ENCODE measurements at regions not wholly inside any gene's neighbourhood (a gene's known extent, or its start where the extent isn't known, plus 50 kb on each side); places are given as distances from the start of the nearest gene placed in this dataset.

- Histone ChIP-seq H3K36me3 (ENCODE audit: control insufficient read depth in 3 of 3, insufficient read depth in 3 of 3, low read length in 3 of 3) (no peaks in the 10 kb centered on the region), H3K4me3 (ENCODE audit: low read length in 3 of 3) (no peak overlapping the region), H3K27me3 (ENCODE audit: control insufficient read depth in 3 of 3, insufficient read depth in 3 of 3, low read length in 3 of 3) (no peaks in the 10 kb centered on the region), H3K4me1 (ENCODE audit: control insufficient read depth in 3 of 3, insufficient read depth in 3 of 3, low read length in 3 of 3) (peaks cover 0 to 2% (median 0%) of the 10 kb centered on the region in 3 donors), H3K9me3 (ENCODE audit: control insufficient read depth in 3 of 3, low read length in 3 of 3) (peaks cover 0 to 3% (median 0%) of the 10 kb centered on the region in 3 donors), H3K27ac (ENCODE audit: low read depth, low read length) (no peak overlapping the region), H3K9ac (ENCODE audit: low read depth in 1 of 3, low read length in 3 of 3) (no peak overlapping the region)
These were observed 509.2 kb downstream of the ZNF608 start for GRCh38 chr5:124237206-124237695.

GRCh38 chr5:124236361-124237205 lies 509.9 kb downstream of the ZNF608 start:
- Histone ChIP-seq H3K4me1 (ENCODE audit: control insufficient read depth in 3 of 3, insufficient read depth in 3 of 3, low read length in 3 of 3) (peaks cover 0 to 2% (median 0%) of the 10 kb centered on the region in 3 donors), H3K9me3 (ENCODE audit: control insufficient read depth in 3 of 3, low read length in 3 of 3) (peaks cover 0 to 3% (median 0%) of the 10 kb centered on the region in 3 donors), H3K27me3 (ENCODE audit: control insufficient read depth in 3 of 3, insufficient read depth in 3 of 3, low read length in 3 of 3) (no peaks in the 10 kb centered on the region), H3K36me3 (ENCODE audit: control insufficient read depth in 3 of 3, insufficient read depth in 3 of 3, low read length in 3 of 3) (no peaks in the 10 kb centered on the region), H3K27ac (ENCODE audit: low read depth, low read length) (no peak overlapping the region), H3K9ac (ENCODE audit: low read depth in 1 of 3, low read length in 3 of 3) (no peak overlapping the region), H3K4me3 (ENCODE audit: low read length in 3 of 3) (no peak overlapping the region)

GRCh38 chr5:124235576-124235975 lies 510.9 kb downstream of the ZNF608 start:
- no peaks in the 10 kb centered on the region for H3K36me3 ChIP-seq (ENCODE audit: control insufficient read depth in 3 of 3, insufficient read depth in 3 of 3, low read length in 3 of 3)
- H3K9ac ChIP-seq (ENCODE audit: low read depth in 1 of 3, low read length in 3 of 3): no peak overlapping the region
- no peak overlapping the region for H3K4me3 ChIP-seq (ENCODE audit: low read length in 3 of 3)
- peaks cover 0 to 2% (median 0%) of the 10 kb centered on the region in 3 donors for H3K4me1 ChIP-seq (ENCODE audit: control insufficient read depth in 3 of 3, insufficient read depth in 3 of 3, low read length in 3 of 3)
- H3K27ac ChIP-seq (ENCODE audit: low read depth, low read length): no peak overlapping the region
- H3K27me3 ChIP-seq (ENCODE audit: control insufficient read depth in 3 of 3, insufficient read depth in 3 of 3, low read length in 3 of 3): no peaks in the 10 kb centered on the region
- H3K9me3 ChIP-seq (ENCODE audit: control insufficient read depth in 3 of 3, low read length in 3 of 3): peaks cover 0 to 3% (median 0%) of the 10 kb centered on the region in 3 donors

DNA sequence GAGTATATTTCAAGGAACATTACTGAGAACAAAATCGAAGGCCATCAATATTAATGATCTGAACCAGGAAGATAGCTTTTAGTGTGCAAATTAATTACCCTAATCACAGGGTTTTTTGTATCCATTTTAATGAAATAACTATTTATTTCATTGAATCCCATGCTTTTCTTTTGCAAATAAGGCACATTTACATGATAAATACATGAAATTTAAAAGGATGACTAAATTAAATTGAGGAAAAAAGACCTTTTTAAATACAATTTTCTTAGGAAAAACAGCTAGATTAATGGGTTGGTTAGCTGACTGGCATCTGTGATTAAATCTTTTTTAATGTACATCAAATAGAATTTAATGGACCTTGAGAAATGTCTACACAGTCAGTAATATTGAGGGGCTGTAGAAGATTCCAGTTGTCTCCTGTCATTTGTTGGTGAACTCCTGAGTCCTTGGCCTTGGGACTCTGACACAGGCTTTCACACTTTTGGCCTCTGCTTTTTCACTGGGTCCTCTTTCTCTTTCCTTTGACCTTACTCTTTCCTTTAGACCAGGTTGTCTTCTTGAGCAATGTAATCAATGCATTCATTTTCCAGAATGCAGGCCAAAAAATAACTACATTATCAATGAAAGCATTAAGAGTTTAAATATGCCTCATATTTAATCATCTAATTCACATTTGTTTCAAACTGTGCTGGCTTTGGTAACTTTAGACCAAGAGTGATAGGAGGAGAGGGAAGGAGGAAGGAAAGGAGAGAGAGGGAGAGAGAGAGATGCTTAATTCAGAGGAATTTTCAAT lies 511.5 kb downstream of the ZNF608 start:
- H3K9ac ChIP-seq (ENCODE audit: low read depth in 1 of 3, low read length in 3 of 3): no peak overlapping the region
- no peaks in the 10 kb centered on the region for H3K27me3 ChIP-seq (ENCODE audit: control insufficient read depth in 3 of 3, insufficient read depth in 3 of 3, low read length in 3 of 3)
- H3K9me3 ChIP-seq (ENCODE audit: control insufficient read depth in 3 of 3, low read length in 3 of 3): peaks cover 0 to 3% (median 0%) of the 10 kb centered on the region in 3 donors
- no peak overlapping the region for H3K4me3 ChIP-seq (ENCODE audit: low read length in 3 of 3)
- H3K27ac ChIP-seq (ENCODE audit: low read depth, low read length): no peak overlapping the region
- H3K4me1 ChIP-seq (ENCODE audit: control insufficient read depth in 3 of 3, insufficient read depth in 3 of 3, low read length in 3 of 3): peaks cover 0 to 2% (median 0%) of the 10 kb centered on the region in 3 donors
- no peaks in the 10 kb centered on the region for H3K36me3 ChIP-seq (ENCODE audit: control insufficient read depth in 3 of 3, insufficient read depth in 3 of 3, low read length in 3 of 3)

DNA sequence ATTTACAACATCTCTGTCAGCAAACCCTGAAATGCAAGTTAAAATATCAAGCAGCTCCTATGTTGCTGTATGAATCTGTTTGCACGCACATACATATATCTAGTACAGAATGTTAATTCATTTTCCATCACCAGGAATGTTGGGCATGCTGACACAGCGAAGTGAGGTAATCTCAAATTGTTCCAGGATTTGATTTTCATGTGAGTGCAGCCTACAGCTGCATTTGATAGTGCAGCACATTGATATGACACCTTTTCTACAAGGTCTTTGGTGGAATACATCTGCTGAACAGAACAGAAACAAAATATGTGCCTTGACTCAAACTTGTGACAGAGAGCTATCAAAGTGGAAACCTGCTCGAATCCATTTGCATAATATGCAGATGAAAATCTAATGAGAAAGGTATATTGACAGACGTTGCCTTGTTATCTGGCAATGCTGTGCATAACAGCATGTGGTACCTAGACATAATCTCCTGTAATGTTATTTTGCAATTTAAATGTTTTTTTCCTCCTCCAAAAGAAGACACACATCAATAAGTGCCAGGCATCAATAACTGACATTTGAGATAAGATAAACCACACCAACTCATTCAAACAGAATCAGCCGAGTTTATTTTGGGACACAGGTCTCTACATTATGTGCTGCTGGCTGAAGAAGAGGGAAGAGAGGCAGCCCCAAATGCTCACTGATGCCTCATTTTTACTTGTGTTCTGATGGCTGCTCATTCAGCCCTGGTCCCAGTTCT lies 512.2 kb downstream of the ZNF608 start:
- Histone ChIP-seq H3K27ac (ENCODE audit: low read depth, low read length) (no peak overlapping the region), H3K9ac (ENCODE audit: low read depth in 1 of 3, low read length in 3 of 3) (no peak overlapping the region), H3K9me3 (ENCODE audit: control insufficient read depth in 3 of 3, low read length in 3 of 3) (no peaks in the 10 kb centered on the region), H3K36me3 (ENCODE audit: control insufficient read depth in 3 of 3, insufficient read depth in 3 of 3, low read length in 3 of 3) (no peaks in the 10 kb centered on the region), H3K4me1 (ENCODE audit: control insufficient read depth in 3 of 3, insufficient read depth in 3 of 3, low read length in 3 of 3) (peaks cover 0 to 2% (median 0%) of the 10 kb centered on the region in 3 donors), H3K27me3 (ENCODE audit: control insufficient read depth in 3 of 3, insufficient read depth in 3 of 3, low read length in 3 of 3) (no peaks in the 10 kb centered on the region), H3K4me3 (ENCODE audit: low read length in 3 of 3) (no peak overlapping the region)

DNA sequence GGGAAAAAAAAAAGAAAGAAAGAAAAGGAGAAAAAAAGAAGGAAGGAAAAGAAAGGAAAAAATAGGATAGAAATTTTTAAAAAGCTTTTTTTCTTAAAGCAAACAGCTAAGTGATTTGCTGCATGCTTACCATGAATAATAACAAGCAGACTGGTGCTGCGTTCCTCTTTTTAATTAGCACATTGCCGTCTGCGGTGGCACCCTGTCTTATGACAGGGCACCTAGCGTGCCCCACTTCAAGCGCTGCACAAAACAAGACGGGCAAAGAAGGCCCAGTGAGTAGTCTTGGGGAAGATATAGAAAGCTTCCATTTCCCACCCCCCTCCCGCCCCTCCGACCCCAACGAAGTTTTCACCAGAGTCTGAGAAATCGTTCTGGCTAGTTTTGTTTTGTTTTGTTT lies 513.9 kb downstream of the ZNF608 start:
- no peak overlapping the region for H3K27ac ChIP-seq (ENCODE audit: low read depth, low read length)
- no peak overlapping the region for H3K9ac ChIP-seq (ENCODE audit: low read depth in 1 of 3, low read length in 3 of 3)
- no peaks in the 10 kb centered on the region for H3K27me3 ChIP-seq (ENCODE audit: control insufficient read depth in 3 of 3, insufficient read depth in 3 of 3, low read length in 3 of 3)
- no peaks in the 10 kb centered on the region for H3K9me3 ChIP-seq (ENCODE audit: control insufficient read depth in 3 of 3, low read length in 3 of 3)
- peaks cover 0 to 2% (median 0%) of the 10 kb centered on the region in 3 donors for H3K4me1 ChIP-seq (ENCODE audit: control insufficient read depth in 3 of 3, insufficient read depth in 3 of 3, low read length in 3 of 3)
- no peaks in the 10 kb centered on the region for H3K36me3 ChIP-seq (ENCODE audit: control insufficient read depth in 3 of 3, insufficient read depth in 3 of 3, low read length in 3 of 3)
- H3K4me3 ChIP-seq (ENCODE audit: low read length in 3 of 3): no peak overlapping the region

GRCh38 chr5:124231802-124232201 lies 514.6 kb downstream of the ZNF608 start:
- no peak overlapping the region for H3K4me3 ChIP-seq (ENCODE audit: low read length in 3 of 3)

DNA sequence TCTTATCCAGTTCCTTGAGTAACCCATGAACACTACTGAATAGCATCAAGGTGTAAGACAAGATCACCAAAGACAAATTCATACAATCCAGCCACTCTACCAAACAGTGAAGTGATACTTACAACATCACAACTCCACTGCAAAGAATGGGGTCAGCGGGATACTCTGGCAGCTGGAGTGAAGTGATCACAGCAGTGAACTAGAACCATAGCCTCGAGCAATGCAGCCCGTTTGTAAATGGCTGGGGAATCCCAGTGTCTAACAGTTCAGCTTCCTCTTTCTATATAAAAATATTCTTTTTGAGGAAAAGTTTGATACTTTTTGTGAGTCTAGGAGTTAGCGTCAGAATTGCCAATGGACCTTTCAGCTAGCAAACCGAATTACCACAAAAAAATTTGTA lies 515.2 kb downstream of the ZNF608 start:
- Histone ChIP-seq H3K9me3 (ENCODE audit: control insufficient read depth in 3 of 3, low read length in 3 of 3) (no peaks in the 10 kb centered on the region), H3K36me3 (ENCODE audit: control insufficient read depth in 3 of 3, insufficient read depth in 3 of 3, low read length in 3 of 3) (no peaks in the 10 kb centered on the region), H3K27me3 (ENCODE audit: control insufficient read depth in 3 of 3, insufficient read depth in 3 of 3, low read length in 3 of 3) (no peaks in the 10 kb centered on the region), H3K4me3 (ENCODE audit: low read length in 3 of 3) (no peak overlapping the region), H3K9ac (ENCODE audit: low read depth in 1 of 3, low read length in 3 of 3) (no peak overlapping the region), H3K27ac (ENCODE audit: low read depth, low read length) (no peak overlapping the region), H3K4me1 (ENCODE audit: control insufficient read depth in 3 of 3, insufficient read depth in 3 of 3, low read length in 3 of 3) (no peaks in the 10 kb centered on the region)

More at GRCh38 chr5:124231802-124232201, 514.6 kb downstream of the ZNF608 start:
- H3K36me3 ChIP-seq (ENCODE audit: control insufficient read depth in 3 of 3, insufficient read depth in 3 of 3, low read length in 3 of 3): no peaks in the 10 kb centered on the region
- H3K27ac ChIP-seq (ENCODE audit: low read depth, low read length): no peak overlapping the region
- H3K9me3 ChIP-seq (ENCODE audit: control insufficient read depth in 3 of 3, low read length in 3 of 3): no peaks in the 10 kb centered on the region
- no peaks in the 10 kb centered on the region for H3K27me3 ChIP-seq (ENCODE audit: control insufficient read depth in 3 of 3, insufficient read depth in 3 of 3, low read length in 3 of 3)
- H3K4me1 ChIP-seq (ENCODE audit: control insufficient read depth in 3 of 3, insufficient read depth in 3 of 3, low read length in 3 of 3): no peaks in the 10 kb centered on the region
- no peak overlapping the region for H3K9ac ChIP-seq (ENCODE audit: low read depth in 1 of 3, low read length in 3 of 3)

DNA sequence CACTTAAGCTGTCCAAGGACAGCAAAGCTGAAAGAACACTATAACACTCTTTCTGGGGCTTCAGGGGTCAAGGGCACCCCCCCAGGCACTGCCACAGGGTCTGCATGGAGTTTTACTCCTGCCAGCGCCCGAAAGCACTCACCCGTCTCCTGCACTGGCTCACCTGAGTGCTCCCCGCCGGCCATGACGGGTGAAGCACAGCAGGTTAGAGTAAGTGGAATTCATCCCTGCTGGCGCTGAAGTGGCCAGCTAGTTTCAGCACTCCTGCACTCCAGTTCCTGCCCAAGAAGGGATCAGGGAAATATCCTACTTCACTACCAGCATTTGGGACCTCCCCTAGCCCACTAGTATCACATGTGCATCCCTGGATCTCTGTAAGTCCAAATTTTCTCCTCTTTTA lies 516.0 kb downstream of the ZNF608 start:
- H3K27me3 ChIP-seq (ENCODE audit: control insufficient read depth in 3 of 3, insufficient read depth in 3 of 3, low read length in 3 of 3): no peaks in the 10 kb centered on the region
- no peak overlapping the region for H3K9ac ChIP-seq (ENCODE audit: low read depth in 1 of 3, low read length in 3 of 3)
- H3K4me3 ChIP-seq (ENCODE audit: low read length in 3 of 3): no peak overlapping the region
- no peaks in the 10 kb centered on the region for H3K9me3 ChIP-seq (ENCODE audit: control insufficient read depth in 3 of 3, low read length in 3 of 3)
- H3K36me3 ChIP-seq (ENCODE audit: control insufficient read depth in 3 of 3, insufficient read depth in 3 of 3, low read length in 3 of 3): no peaks in the 10 kb centered on the region
- no peaks in the 10 kb centered on the region for H3K4me1 ChIP-seq (ENCODE audit: control insufficient read depth in 3 of 3, insufficient read depth in 3 of 3, low read length in 3 of 3)
- H3K27ac ChIP-seq (ENCODE audit: low read depth, low read length): no peak overlapping the region
